HCT116 (cell line): ENCODE measurements at regions not wholly inside any gene's neighbourhood (a gene's known extent, or its start where the extent isn't known, plus 50 kb on each side); places are given as distances from the start of the nearest gene placed in this dataset.

Experiments used
- CEBPB ChIP-seq: IDR thresholded peaks from 2 replicates; pipeline ENCODE4 v1.6.1; 2012; ENCODE audit warnings: low read depth
- ELF1 ChIP-seq: IDR thresholded peaks from 2 replicates; pipeline ENCODE4 v1.6.1; 2012; ENCODE audit warnings: low read depth, borderline replicate concordance
- EZH2 ChIP-seq: fragments of 200-600 bp; sonication (generic); IDR thresholded peaks from 2 replicates; pipeline ENCODE4 v1.6.1; 2017; ENCODE audit warnings: antibody characterized with exemption, mixed run types
- JUND ChIP-seq: IDR thresholded peaks from 2 replicates; pipeline ENCODE4 v1.6.1; 2012
- MAX ChIP-seq: IDR thresholded peaks from 2 replicates; pipeline ENCODE4 v1.6.1; 2012
- POLR2AphosphoS5 ChIP-seq: IDR thresholded peaks from 2 replicates; pipeline ENCODE4 v1.6.1; 2011; ENCODE audit warnings: mild to moderate bottlenecking, low read depth, low read length, moderate library complexity
- RAD21 ChIP-seq: IDR thresholded peaks from 2 replicates; pipeline ENCODE4 v1.6.1; 2012; ENCODE audit warnings: low read depth, mild to moderate bottlenecking
- SP1 ChIP-seq: IDR thresholded peaks from 2 replicates; pipeline ENCODE4 v1.6.1; 2012; ENCODE audit warnings: low read depth
- SRF ChIP-seq: IDR thresholded peaks from 2 replicates; pipeline ENCODE4 v1.6.1; 2012; ENCODE audit warnings: low read depth
- TF ChIP-seq, protein P1 (sequence below), 3 experiments: fragments of 200-600 bp in 1 of 3; sonication (generic) in 1 of 3; IDR thresholded peaks in 2 of 3; conservative IDR thresholded peaks in 1 of 3; 2 replicates each; pipeline ENCODE4 v1.5.1; 2012 to 2017; ENCODE audit warnings: low read depth in 2 of 3, low read length in 2 of 3, antibody characterized with exemption in 1 of 3, borderline replicate concordance in 1 of 3, control low read depth in 1 of 3, mild to moderate bottlenecking in 1 of 3, mixed read lengths in 1 of 3, mixed run types in 1 of 3, moderate library complexity in 1 of 3; ENCODE audit not compliant: insufficient read depth in 1 of 3
- TF ChIP-seq, protein P2 (sequence below): IDR thresholded peaks from 2 replicates; pipeline ENCODE4 v1.6.1; 2012; ENCODE audit warnings: low read depth

DNA sequence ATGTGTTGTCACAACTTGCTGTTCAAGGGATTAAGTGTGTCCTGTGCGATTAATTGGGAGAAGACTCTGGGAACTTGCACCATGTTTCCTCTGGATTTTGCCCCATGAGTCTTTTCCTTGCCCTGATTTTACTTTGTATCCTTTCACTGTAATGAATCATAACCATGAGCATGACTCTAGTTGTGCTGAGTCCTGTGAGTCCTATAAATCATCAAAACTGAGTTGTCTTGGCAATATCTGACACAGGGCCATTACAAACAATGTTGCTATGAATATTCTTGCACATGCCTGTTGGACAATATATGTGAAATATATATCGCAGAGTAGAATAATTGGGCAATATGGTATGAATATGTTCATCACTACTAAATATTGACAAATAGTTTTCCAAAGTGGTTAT, 56.5 kb upstream of the COL5A2 start:
- TF ChIP-seq MAX (no peak), SRF (no peak), RAD21 (no peak), EZH2 (no peak), JUND (no peak), SP1 (no peak), POLR2AphosphoS5 (no peak), ELF1 (no peak), CEBPB (no peak)
- TF ChIP-seq, protein P1, sequence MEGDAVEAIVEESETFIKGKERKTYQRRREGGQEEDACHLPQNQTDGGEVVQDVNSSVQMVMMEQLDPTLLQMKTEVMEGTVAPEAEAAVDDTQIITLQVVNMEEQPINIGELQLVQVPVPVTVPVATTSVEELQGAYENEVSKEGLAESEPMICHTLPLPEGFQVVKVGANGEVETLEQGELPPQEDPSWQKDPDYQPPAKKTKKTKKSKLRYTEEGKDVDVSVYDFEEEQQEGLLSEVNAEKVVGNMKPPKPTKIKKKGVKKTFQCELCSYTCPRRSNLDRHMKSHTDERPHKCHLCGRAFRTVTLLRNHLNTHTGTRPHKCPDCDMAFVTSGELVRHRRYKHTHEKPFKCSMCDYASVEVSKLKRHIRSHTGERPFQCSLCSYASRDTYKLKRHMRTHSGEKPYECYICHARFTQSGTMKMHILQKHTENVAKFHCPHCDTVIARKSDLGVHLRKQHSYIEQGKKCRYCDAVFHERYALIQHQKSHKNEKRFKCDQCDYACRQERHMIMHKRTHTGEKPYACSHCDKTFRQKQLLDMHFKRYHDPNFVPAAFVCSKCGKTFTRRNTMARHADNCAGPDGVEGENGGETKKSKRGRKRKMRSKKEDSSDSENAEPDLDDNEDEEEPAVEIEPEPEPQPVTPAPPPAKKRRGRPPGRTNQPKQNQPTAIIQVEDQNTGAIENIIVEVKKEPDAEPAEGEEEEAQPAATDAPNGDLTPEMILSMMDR (IDR thresholded peaks at IDR 0.05 in 2 of 3, conservative IDR thresholded peaks at IDR 0.05 in 1 of 3; ENCODE audit: borderline replicate concordance in 1 of 3, insufficient read depth in 1 of 3, low read depth in 2 of 3, low read length in 2 of 3): no peak
- TF ChIP-seq, protein P2, sequence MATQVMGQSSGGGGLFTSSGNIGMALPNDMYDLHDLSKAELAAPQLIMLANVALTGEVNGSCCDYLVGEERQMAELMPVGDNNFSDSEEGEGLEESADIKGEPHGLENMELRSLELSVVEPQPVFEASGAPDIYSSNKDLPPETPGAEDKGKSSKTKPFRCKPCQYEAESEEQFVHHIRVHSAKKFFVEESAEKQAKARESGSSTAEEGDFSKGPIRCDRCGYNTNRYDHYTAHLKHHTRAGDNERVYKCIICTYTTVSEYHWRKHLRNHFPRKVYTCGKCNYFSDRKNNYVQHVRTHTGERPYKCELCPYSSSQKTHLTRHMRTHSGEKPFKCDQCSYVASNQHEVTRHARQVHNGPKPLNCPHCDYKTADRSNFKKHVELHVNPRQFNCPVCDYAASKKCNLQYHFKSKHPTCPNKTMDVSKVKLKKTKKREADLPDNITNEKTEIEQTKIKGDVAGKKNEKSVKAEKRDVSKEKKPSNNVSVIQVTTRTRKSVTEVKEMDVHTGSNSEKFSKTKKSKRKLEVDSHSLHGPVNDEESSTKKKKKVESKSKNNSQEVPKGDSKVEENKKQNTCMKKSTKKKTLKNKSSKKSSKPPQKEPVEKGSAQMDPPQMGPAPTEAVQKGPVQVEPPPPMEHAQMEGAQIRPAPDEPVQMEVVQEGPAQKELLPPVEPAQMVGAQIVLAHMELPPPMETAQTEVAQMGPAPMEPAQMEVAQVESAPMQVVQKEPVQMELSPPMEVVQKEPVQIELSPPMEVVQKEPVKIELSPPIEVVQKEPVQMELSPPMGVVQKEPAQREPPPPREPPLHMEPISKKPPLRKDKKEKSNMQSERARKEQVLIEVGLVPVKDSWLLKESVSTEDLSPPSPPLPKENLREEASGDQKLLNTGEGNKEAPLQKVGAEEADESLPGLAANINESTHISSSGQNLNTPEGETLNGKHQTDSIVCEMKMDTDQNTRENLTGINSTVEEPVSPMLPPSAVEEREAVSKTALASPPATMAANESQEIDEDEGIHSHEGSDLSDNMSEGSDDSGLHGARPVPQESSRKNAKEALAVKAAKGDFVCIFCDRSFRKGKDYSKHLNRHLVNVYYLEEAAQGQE: no peak
